H9 (cell line): ENCODE measurements at regions not wholly inside any gene's neighbourhood (a gene's known extent, or its start where the extent isn't known, plus 50 kb on each side); places are given as distances from the start of the nearest gene placed in this dataset.

ENCODE experiments used
- DNase-seq: peaks from one replicate; pipeline ENCODE4 v3.0.0-alpha.2; 2017
- H2AFZ ChIP-seq: one replicate; pipeline ENCODE4 v1.6.1; 2013; ENCODE audit warnings: mild to moderate bottlenecking, low read length, control low read depth, moderate library complexity
- H2AK5ac ChIP-seq: 2 replicates; pipeline ENCODE4 v1.6.1; 2013; ENCODE audit warnings: low read length, control low read depth, mixed read lengths; ENCODE audit not compliant: insufficient read length
- H2BK120ac ChIP-seq: one replicate; pipeline ENCODE4 v1.6.1; 2013; ENCODE audit warnings: low read depth, mild to moderate bottlenecking, low read length, control low read depth, inconsistent platforms; ENCODE audit not compliant: poor library complexity, severe bottlenecking
- H2BK12ac ChIP-seq: 2 replicates; pipeline ENCODE4 v1.6.1; 2013; ENCODE audit warnings: low read length, control low read depth, mixed read lengths, low read depth; ENCODE audit not compliant: insufficient read length
- H2BK15ac ChIP-seq: 2 replicates; pipeline ENCODE4 v1.6.1; 2013; ENCODE audit warnings: low read depth, low read length, control low read depth
- H2BK20ac ChIP-seq: one replicate; pipeline ENCODE4 v1.6.1; 2013; ENCODE audit warnings: low read depth, mild to moderate bottlenecking, low read length, control low read depth, inconsistent platforms; ENCODE audit not compliant: poor library complexity, severe bottlenecking
- H2BK5ac ChIP-seq: 2 replicates; pipeline ENCODE4 v1.6.1; 2013; ENCODE audit warnings: low read length, control low read depth, mixed read lengths; ENCODE audit not compliant: insufficient read length
- H3K14ac ChIP-seq: 2 replicates; pipeline ENCODE4 v1.6.1; 2013; ENCODE audit warnings: low read length, control low read depth; ENCODE audit not compliant: insufficient read depth
- H3K18ac ChIP-seq: 2 replicates; pipeline ENCODE4 v1.6.1; 2013; ENCODE audit warnings: low read depth, mild to moderate bottlenecking, mixed read lengths, low read length, control low read depth; ENCODE audit not compliant: insufficient read length
- H3K23ac ChIP-seq: 2 replicates; pipeline ENCODE4 v1.6.1; 2013; ENCODE audit warnings: low read length, control low read depth, mixed read lengths, low read depth; ENCODE audit not compliant: insufficient read length
- H3K23me2 ChIP-seq: 2 replicates; pipeline ENCODE4 v1.6.1; 2013; ENCODE audit warnings: low read depth, mild to moderate bottlenecking, mixed read lengths, low read length, control low read depth; ENCODE audit not compliant: insufficient read length, poor library complexity, severe bottlenecking
- H3K27ac ChIP-seq: 2 replicates; pipeline ENCODE4 v1.5.1; 2013; ENCODE audit warnings: low read length, control low read depth, mixed read lengths, low read depth; ENCODE audit not compliant: insufficient read length
- H3K27me3 ChIP-seq: 2 replicates; pipeline ENCODE4 v1.6.1; 2013; ENCODE audit warnings: low read length, control low read depth, inconsistent platforms; ENCODE audit not compliant: insufficient read depth
- H3K4ac ChIP-seq: 2 replicates; pipeline ENCODE4 v1.6.1; 2013; ENCODE audit warnings: low read depth, mild to moderate bottlenecking, control low read depth, inconsistent platforms, low read length, moderate library complexity
- H3K4me1 ChIP-seq: 2 replicates; pipeline ENCODE4 v1.6.1; 2013; ENCODE audit warnings: low read length, control low read depth, inconsistent platforms; ENCODE audit not compliant: insufficient read depth
- H3K4me2 ChIP-seq: 2 replicates; pipeline ENCODE4 v1.6.1; 2013; ENCODE audit warnings: low read length, control low read depth, mixed read lengths; ENCODE audit not compliant: insufficient read length, insufficient read depth
- H3K56ac ChIP-seq: 2 replicates; pipeline ENCODE4 v1.6.1; 2013; ENCODE audit warnings: low read depth, mild to moderate bottlenecking, mixed read lengths, low read length, control low read depth; ENCODE audit not compliant: insufficient read length
- H3K79me1 ChIP-seq: 2 replicates; pipeline ENCODE4 v1.6.1; 2013; ENCODE audit warnings: low read depth, mild to moderate bottlenecking, moderate library complexity, low read length, control low read depth, inconsistent platforms; ENCODE audit not compliant: insufficient read depth, poor library complexity, severe bottlenecking
- H3K79me2 ChIP-seq: 2 replicates; pipeline ENCODE4 v1.6.1; 2013; ENCODE audit warnings: low read length, control low read depth, inconsistent platforms; ENCODE audit not compliant: insufficient read depth
- H3K9ac ChIP-seq: 2 replicates; pipeline ENCODE4 v1.6.1; 2013; ENCODE audit warnings: low read length, control low read depth, mixed read lengths; ENCODE audit not compliant: insufficient read length; ENCODE audit errors: extremely low read depth
- H3K9me3 ChIP-seq: one replicate; pipeline ENCODE4 v1.6.1; 2013; ENCODE audit warnings: low read depth, low read length, inconsistent platforms; ENCODE audit not compliant: control insufficient read depth
- H3T11ph ChIP-seq: one replicate; pipeline ENCODE4 v1.6.1; 2013; ENCODE audit warnings: mild to moderate bottlenecking, low read length, control low read depth, inconsistent platforms
- H4K20me1 ChIP-seq: one replicate; pipeline ENCODE4 v1.6.1; 2013; ENCODE audit not compliant: control insufficient read depth, insufficient read length, insufficient read depth
- H4K5ac ChIP-seq: 2 replicates; pipeline ENCODE4 v1.6.1; 2013; ENCODE audit warnings: low read depth, mild to moderate bottlenecking, mixed read lengths, low read length, control low read depth; ENCODE audit not compliant: insufficient read length
- H4K8ac ChIP-seq: replicated peaks from 2 replicates; pipeline ENCODE4 v1.6.1; 2013; ENCODE audit warnings: low read length, control low read depth, mixed read lengths, low read depth; ENCODE audit not compliant: insufficient read length
- H4K91ac ChIP-seq: 2 replicates; pipeline ENCODE4 v1.6.1; 2013; ENCODE audit warnings: low read depth, mild to moderate bottlenecking, moderate library complexity, mixed read lengths, low read length, control low read depth; ENCODE audit not compliant: insufficient read length
- H3K27ac Mint-ChIP-seq, 3 experiments: 2 replicates in 2 of 3; 3 replicates in 1 of 3; pipeline ENCODE4 v1.8.0; 2020 to 2021; ENCODE audit warnings: mixed read lengths in 3 of 3, mild to moderate bottlenecking in 1 of 3, moderate library complexity in 1 of 3
- H3K27me3 Mint-ChIP-seq: 2 replicates; pipeline ENCODE4 v1.8.0; 2021; ENCODE audit warnings: low read depth, mild to moderate bottlenecking, moderate library complexity, mixed read lengths
- H3K36me3 Mint-ChIP-seq, 3 experiments: 2 replicates in 2 of 3; 3 replicates in 1 of 3; pipeline ENCODE4 v1.8.0; 2020 to 2021; ENCODE audit warnings: low read depth in 3 of 3, mixed read lengths in 3 of 3; ENCODE audit not compliant: insufficient read depth in 1 of 3
- H3K4me1 Mint-ChIP-seq, 2 experiments: 2 replicates each; pipeline ENCODE4 v1.8.0; 2020; ENCODE audit warnings: mixed read lengths in 2 of 2
- H3K4me3 Mint-ChIP-seq, 2 experiments: 2 replicates in 1 of 2; 3 replicates in 1 of 2; pipeline ENCODE4 v1.8.0; 2020 to 2021; ENCODE audit warnings: mild to moderate bottlenecking in 2 of 2, mixed read lengths in 2 of 2, moderate library complexity in 1 of 2
- H3K9me3 Mint-ChIP-seq, 2 experiments: 2 replicates in 1 of 2; 3 replicates in 1 of 2; pipeline ENCODE4 v1.8.0; 2020; ENCODE audit warnings: mild to moderate bottlenecking in 2 of 2, mixed read lengths in 2 of 2, moderate library complexity in 1 of 2
- WGBS: extraction: QIAGEN DNeasy Blood & Tissue Kit; methylation state at CpG from one replicate; pipeline ENCODE4 v1.1.7; 2013; ENCODE audit warnings: missing lambda C conversion rate, low lambda C conversion rate, mixed read lengths; ENCODE audit not compliant: insufficient read length; ENCODE audit errors: extremely low coverage; 5-methylcytosine and 5-hydroxymethylcytosine counted together
- TF ChIP-seq, protein P1 (sequence below): fragments of 200-600 bp; sonication (generic); conservative IDR thresholded peaks from 3 replicates; pipeline ENCODE4 v1.8.0; 2021; ENCODE audit warnings: antibody characterized with exemption, mild to moderate bottlenecking

DNA sequence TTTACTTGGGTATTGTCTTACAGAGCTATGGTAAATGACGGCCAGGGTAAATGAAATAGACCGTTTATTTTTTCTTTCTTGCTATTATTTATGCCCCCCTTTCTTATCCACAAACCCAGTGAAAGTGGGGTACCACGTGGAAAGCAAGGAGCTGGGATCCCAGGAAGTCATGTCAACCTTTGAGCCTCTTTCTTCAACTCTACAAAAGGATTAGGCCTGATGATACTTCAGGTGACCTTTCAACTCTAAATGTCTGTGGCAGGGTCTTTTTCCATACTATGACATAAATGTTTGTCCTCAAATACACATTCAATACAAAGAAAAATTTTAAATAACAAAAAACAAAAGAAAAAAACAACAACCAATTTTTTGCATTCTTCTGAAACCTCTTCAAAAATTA, 291.4 kb downstream of the ADGB start:
- Histone ChIP-seq H2BK20ac (no peak overlapping the region), H3K27me3 (no peaks in the 10 kb centered on the region), H3K56ac (no peak overlapping the region), H2AK5ac (no peak overlapping the region), H3K27ac (no peak overlapping the region), H3K4ac (no peak overlapping the region), H4K91ac (no peak overlapping the region), H3T11ph (no peak overlapping the region), H3K79me1 (no peaks in the 10 kb centered on the region), H3K79me2 (no peaks in the 10 kb centered on the region), H3K23ac (no peak overlapping the region), H3K4me2 (no peak overlapping the region), H4K8ac (no peak overlapping the region), H4K5ac (no peak overlapping the region), H2BK120ac (no peak overlapping the region), H2BK15ac (no peak overlapping the region), H3K23me2 (no peaks in the 10 kb centered on the region), H2BK12ac (no peak overlapping the region), H2BK5ac (no peak overlapping the region), H3K9ac (no peak overlapping the region), H3K14ac (no peak overlapping the region), H2AFZ (no peak overlapping the region), H4K20me1 (no peaks in the 10 kb centered on the region), H3K9me3 (no peaks in the 10 kb centered on the region), H3K18ac (no peak overlapping the region), H3K4me1 (no peaks in the 10 kb centered on the region)
- no peaks in the 10 kb centered on the region for H3K9me3 Mint-ChIP-seq
- no CpG with 5 or more reads among the region's 3 CpGs for WGBS
- H3K27me3 Mint-ChIP-seq = no peaks in the 10 kb centered on the region
- H3K4me1 Mint-ChIP-seq = peaks cover 0 to 3% of the 10 kb centered on the region in 2 experiments; a peak in 1 of 4 replicates
- no peak overlapping the region for H3K27ac Mint-ChIP-seq
- TF ChIP-seq, protein P1, sequence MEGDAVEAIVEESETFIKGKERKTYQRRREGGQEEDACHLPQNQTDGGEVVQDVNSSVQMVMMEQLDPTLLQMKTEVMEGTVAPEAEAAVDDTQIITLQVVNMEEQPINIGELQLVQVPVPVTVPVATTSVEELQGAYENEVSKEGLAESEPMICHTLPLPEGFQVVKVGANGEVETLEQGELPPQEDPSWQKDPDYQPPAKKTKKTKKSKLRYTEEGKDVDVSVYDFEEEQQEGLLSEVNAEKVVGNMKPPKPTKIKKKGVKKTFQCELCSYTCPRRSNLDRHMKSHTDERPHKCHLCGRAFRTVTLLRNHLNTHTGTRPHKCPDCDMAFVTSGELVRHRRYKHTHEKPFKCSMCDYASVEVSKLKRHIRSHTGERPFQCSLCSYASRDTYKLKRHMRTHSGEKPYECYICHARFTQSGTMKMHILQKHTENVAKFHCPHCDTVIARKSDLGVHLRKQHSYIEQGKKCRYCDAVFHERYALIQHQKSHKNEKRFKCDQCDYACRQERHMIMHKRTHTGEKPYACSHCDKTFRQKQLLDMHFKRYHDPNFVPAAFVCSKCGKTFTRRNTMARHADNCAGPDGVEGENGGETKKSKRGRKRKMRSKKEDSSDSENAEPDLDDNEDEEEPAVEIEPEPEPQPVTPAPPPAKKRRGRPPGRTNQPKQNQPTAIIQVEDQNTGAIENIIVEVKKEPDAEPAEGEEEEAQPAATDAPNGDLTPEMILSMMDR = no peak
- H3K36me3 Mint-ChIP-seq = no peaks in the 10 kb centered on the region; a peak in 1 of 7 replicates
- H3K4me3 Mint-ChIP-seq = no peak overlapping the region
- DNase-seq = no peak
